Neural cell (in vitro differentiated cells): ENCODE measurements at regions not wholly inside any gene's neighbourhood (a gene's known extent, or its start where the extent isn't known, plus 50 kb on each side); places are given as distances from the start of the nearest gene placed in this dataset.

Experiments
- H2AFZ ChIP-seq: fragments of 200-600, 300-800 bp; sonication (generic), shearing (Covaris generic); 2 replicates; pipeline ENCODE4 v1.6.0; 2014; ENCODE audit warnings: low read depth, mild to moderate bottlenecking, antibody characterized with exemption, low read length, moderate library complexity
- H3F3A ChIP-seq: fragments of 200-600 bp; shearing (Covaris generic); 2 replicates; pipeline ENCODE4 v1.6.1; 2016; ENCODE audit warnings: mild to moderate bottlenecking, moderate library complexity, mixed read lengths, antibody characterized with exemption, low read length; ENCODE audit not compliant: insufficient read depth, poor library complexity, severe bottlenecking
- H3K27ac ChIP-seq: fragments of 200-600, 300-800 bp; sonication (generic), shearing (Covaris generic); 2 replicates; pipeline ENCODE4 v1.5.1; 2014; ENCODE audit warnings: mild to moderate bottlenecking, low read length, moderate library complexity
- H3K27me3 ChIP-seq: fragments of 300-800, 200-600 bp; sonication (generic), shearing (Covaris generic); 2 replicates; pipeline ENCODE4 v1.6.0; 2014; ENCODE audit warnings: mild to moderate bottlenecking, low read depth, low read length, moderate library complexity; ENCODE audit not compliant: insufficient read depth
- H3K36me3 ChIP-seq: fragments of 300-800, 200-600 bp; sonication (generic), shearing (Covaris generic); 2 replicates; pipeline ENCODE4 v1.5.1; 2014; ENCODE audit warnings: mild to moderate bottlenecking, antibody characterized with exemption, low read length, moderate library complexity; ENCODE audit not compliant: insufficient read depth
- H3K4me2 ChIP-seq: fragments of 300-800, 200-600 bp; sonication (generic), shearing (Covaris generic); 2 replicates; pipeline ENCODE4 v1.6.0; 2014; ENCODE audit warnings: mild to moderate bottlenecking, low read length
- H3K4me3 ChIP-seq: fragments of 300-800, 200-600 bp; sonication (generic), shearing (Covaris generic); 2 replicates; pipeline ENCODE4 v1.5.1; 2014; ENCODE audit warnings: mild to moderate bottlenecking, low read length, moderate library complexity
- H3K79me2 ChIP-seq: fragments of 200-600 bp; shearing (Covaris generic); replicated peaks from 2 replicates; pipeline ENCODE4 v1.6.0; 2014; ENCODE audit warnings: mild to moderate bottlenecking, low read length, moderate library complexity; ENCODE audit not compliant: insufficient read depth
- H3K9ac ChIP-seq: fragments of 300-800, 200-600 bp; sonication (generic), shearing (Covaris generic); 2 replicates; pipeline ENCODE4 v1.6.1; 2016; ENCODE audit warnings: mild to moderate bottlenecking, low read length, mixed read lengths
- H3K9me2 ChIP-seq: fragments of 200-600 bp; shearing (Covaris generic); 2 replicates; pipeline ENCODE4 v1.6.1; 2016; ENCODE audit warnings: mild to moderate bottlenecking, low read length, mixed read lengths; ENCODE audit not compliant: insufficient read depth
- H3K9me3 ChIP-seq: fragments of 200-600, 300-800 bp; sonication (generic), shearing (Covaris generic); 2 replicates; pipeline ENCODE4 v1.6.1; 2016; ENCODE audit warnings: mild to moderate bottlenecking, mixed run types, low read length, moderate library complexity, mixed read lengths
- H4K20me1 ChIP-seq: fragments of 200-600 bp; shearing (Covaris generic); 2 replicates; pipeline ENCODE4 v1.6.1; 2016; ENCODE audit warnings: mild to moderate bottlenecking, mixed run types; ENCODE audit not compliant: insufficient read depth
- CTCF ChIP-seq: fragments of 450-650 bp; IDR thresholded peaks from 2 replicates; pipeline ENCODE4 v1.5.1; 2014; ENCODE audit warnings: antibody characterized with exemption, mild to moderate bottlenecking, moderate library complexity; ENCODE audit not compliant: poor library complexity, severe bottlenecking
- EP300 ChIP-seq: fragments of 450-650 bp; conservative IDR thresholded peaks from 2 replicates; pipeline ENCODE4 v1.6.1; 2014; ENCODE audit warnings: antibody characterized with exemption, mild to moderate bottlenecking, moderate library complexity; ENCODE audit not compliant: poor library complexity, severe bottlenecking
- EZH2 ChIP-seq: fragments of 200-600, 300-800 bp; shearing (Covaris generic), sonication (generic); IDR thresholded peaks from 2 replicates; pipeline ENCODE4 v1.6.1; 2014; ENCODE audit warnings: antibody characterized with exemption, low read length, borderline replicate concordance, mild to moderate bottlenecking; ENCODE audit not compliant: insufficient read depth, poor library complexity, severe bottlenecking
- MXI1 ChIP-seq: fragments of 450-650 bp; conservative IDR thresholded peaks from 2 replicates; pipeline ENCODE4 v1.6.1; 2014; ENCODE audit warnings: antibody characterized with exemption, mild to moderate bottlenecking; ENCODE audit not compliant: poor library complexity, severe bottlenecking
- POLR2AphosphoS5 ChIP-seq: IDR thresholded peaks from 2 replicates; pipeline ENCODE4 v1.6.1; 2012
- RAD21 ChIP-seq: fragments of 450-650 bp; conservative IDR thresholded peaks from 2 replicates; pipeline ENCODE4 v1.6.1; 2014; ENCODE audit warnings: antibody characterized with exemption, mild to moderate bottlenecking, moderate library complexity
- REST ChIP-seq: IDR thresholded peaks from 2 replicates; pipeline ENCODE4 v1.6.1; 2012; ENCODE audit warnings: borderline replicate concordance
- SMC3 ChIP-seq: fragments of 450-650 bp; conservative IDR thresholded peaks from 2 replicates; pipeline ENCODE4 v1.6.1; 2014; ENCODE audit warnings: antibody characterized with exemption, mild to moderate bottlenecking, moderate library complexity; ENCODE audit not compliant: poor library complexity
- TAF1 ChIP-seq: IDR thresholded peaks from 2 replicates; pipeline ENCODE4 v1.6.1; 2012; ENCODE audit warnings: low read depth

GRCh38 chr3:171966533-171967136, 72.7 kb upstream of the FNDC3B start:
- no peaks in the 10 kb centered on the region for H3K9me3 ChIP-seq
- no peak overlapping the region for H3K9ac ChIP-seq
- H3K27ac ChIP-seq, result no peak overlapping the region
- no peak for TF ChIP-seq POLR2AphosphoS5
- peaks cover 5% of the 10 kb centered on the region for H3F3A ChIP-seq
- no peak overlapping the region for H2AFZ ChIP-seq
- no peaks in the 10 kb centered on the region for H3K79me2 ChIP-seq
- no peak overlapping the region for H3K4me2 ChIP-seq
- H4K20me1 ChIP-seq, result no peaks in the 10 kb centered on the region
- no peaks in the 10 kb centered on the region for H3K9me2 ChIP-seq
- no peak overlapping the region for H3K4me3 ChIP-seq
- H3K36me3 ChIP-seq, result no peaks in the 10 kb centered on the region
- H3K27me3 ChIP-seq, result no peaks in the 10 kb centered on the region

GRCh38 chr3:171967137-171967783, 72.1 kb upstream of the FNDC3B start:
- Histone ChIP-seq H3K79me2 (no peaks in the 10 kb centered on the region), H3K9me2 (no peaks in the 10 kb centered on the region), H3K27ac (no peak overlapping the region), H3K27me3 (no peaks in the 10 kb centered on the region), H3K4me2 (no peak overlapping the region), H2AFZ (no peak overlapping the region), H3K9ac (no peak overlapping the region), H3K4me3 (no peak overlapping the region), H3K9me3 (no peaks in the 10 kb centered on the region), H3F3A (peaks cover 5% of the 10 kb centered on the region), H4K20me1 (no peaks in the 10 kb centered on the region), H3K36me3 (no peaks in the 10 kb centered on the region)
- TF ChIP-seq REST (no peak), EZH2 (no peak), SMC3 (no peak), TAF1 (no peak)

GRCh38 chr3:171967932-171968678, 71.3 kb upstream of the FNDC3B start:
- Histone ChIP-seq H3K27me3 (no peaks in the 10 kb centered on the region), H3K27ac (no peak overlapping the region), H2AFZ (no peak overlapping the region), H3K9me3 (no peaks in the 10 kb centered on the region), H3K79me2 (no peaks in the 10 kb centered on the region), H4K20me1 (no peaks in the 10 kb centered on the region), H3K9ac (no peak overlapping the region), H3K9me2 (no peaks in the 10 kb centered on the region), H3K4me3 (no peak overlapping the region), H3K36me3 (no peaks in the 10 kb centered on the region), H3F3A (no peaks in the 10 kb centered on the region), H3K4me2 (no peak overlapping the region)
- no peak for TF ChIP-seq RAD21
- TF ChIP-seq TAF1, result no peak
- no peak for TF ChIP-seq MXI1
- TF ChIP-seq REST, result no peak
- TF ChIP-seq EP300, result no peak
- TF ChIP-seq SMC3, result no peak
- no peak for TF ChIP-seq POLR2AphosphoS5
- no peak for TF ChIP-seq EZH2
- TF ChIP-seq CTCF, result no peak
